ENCODE measurements at regions not wholly inside any gene's neighbourhood (a gene's known extent, or its start where the extent isn't known, plus 50 kb on each side); places are given as distances from the start of the nearest gene placed in this dataset.

- TF ChIP-seq EZH2 (IDR thresholded peaks at IDR 0.05; ENCODE audit: borderline replicate concordance) (no peak), EZH2phosphoT487 (IDR thresholded peaks at IDR 0.05; ENCODE audit: low read depth, severe bottlenecking, unreplicated experiment) (no peak)
- TF ChIP-seq, protein P1, sequence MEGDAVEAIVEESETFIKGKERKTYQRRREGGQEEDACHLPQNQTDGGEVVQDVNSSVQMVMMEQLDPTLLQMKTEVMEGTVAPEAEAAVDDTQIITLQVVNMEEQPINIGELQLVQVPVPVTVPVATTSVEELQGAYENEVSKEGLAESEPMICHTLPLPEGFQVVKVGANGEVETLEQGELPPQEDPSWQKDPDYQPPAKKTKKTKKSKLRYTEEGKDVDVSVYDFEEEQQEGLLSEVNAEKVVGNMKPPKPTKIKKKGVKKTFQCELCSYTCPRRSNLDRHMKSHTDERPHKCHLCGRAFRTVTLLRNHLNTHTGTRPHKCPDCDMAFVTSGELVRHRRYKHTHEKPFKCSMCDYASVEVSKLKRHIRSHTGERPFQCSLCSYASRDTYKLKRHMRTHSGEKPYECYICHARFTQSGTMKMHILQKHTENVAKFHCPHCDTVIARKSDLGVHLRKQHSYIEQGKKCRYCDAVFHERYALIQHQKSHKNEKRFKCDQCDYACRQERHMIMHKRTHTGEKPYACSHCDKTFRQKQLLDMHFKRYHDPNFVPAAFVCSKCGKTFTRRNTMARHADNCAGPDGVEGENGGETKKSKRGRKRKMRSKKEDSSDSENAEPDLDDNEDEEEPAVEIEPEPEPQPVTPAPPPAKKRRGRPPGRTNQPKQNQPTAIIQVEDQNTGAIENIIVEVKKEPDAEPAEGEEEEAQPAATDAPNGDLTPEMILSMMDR (IDR thresholded peaks at IDR 0.05; ENCODE audit: poor library complexity), result no peak
These were observed 575.7 kb downstream of the REEP3 start for GRCh38 chr10:64096941-64097340.

Measured in hepatocyte (in vitro differentiated cells).